GM11168 (cell line): ENCODE measurements at regions not wholly inside any gene's neighbourhood (a gene's known extent, or its start where the extent isn't known, plus 50 kb on each side); places are given as distances from the start of the nearest gene placed in this dataset.
"Not testable (repeated sequence)": the region's sequence is repeated elsewhere in the genome, so short reads cannot be mapped to it uniquely, and the experiment has no call there.

Experiments used
- in situ Hi-C: fragments of 300-500 bp; cut with MboI; formaldehyde crosslinking; loops from one replicate; pipeline ENCODE4 v1.12.0; 2022; ENCODE audit warnings: low sequenced_read_pairs; ENCODE audit not compliant: unreplicated experiment

DNA sequence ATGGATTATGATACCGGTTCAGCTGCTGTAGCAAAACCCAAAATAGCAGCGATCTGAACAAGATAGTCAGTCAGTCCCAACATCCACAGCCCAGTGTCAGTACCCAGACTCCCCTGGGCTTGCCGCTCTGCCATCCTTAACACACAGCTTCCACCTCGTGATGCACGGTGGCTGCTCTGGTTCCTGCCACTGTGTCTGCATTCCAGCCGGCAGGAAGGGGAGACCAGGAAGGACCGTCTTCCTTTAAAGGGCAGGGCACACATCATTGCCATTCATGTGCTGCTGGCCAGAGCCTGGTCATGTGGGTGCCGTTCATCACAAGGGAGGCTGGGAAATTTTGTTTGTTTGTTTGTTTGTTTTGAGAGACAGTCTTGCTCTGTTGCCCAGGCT is 131.0 kb upstream of the IER5L start:
- in situ Hi-C loops, result no loop called here

- in situ Hi-C loops, result no loop called here
These were observed 129.3 kb upstream of the IER5L start for GRCh38 chr9:129307227-129307970.

DNA sequence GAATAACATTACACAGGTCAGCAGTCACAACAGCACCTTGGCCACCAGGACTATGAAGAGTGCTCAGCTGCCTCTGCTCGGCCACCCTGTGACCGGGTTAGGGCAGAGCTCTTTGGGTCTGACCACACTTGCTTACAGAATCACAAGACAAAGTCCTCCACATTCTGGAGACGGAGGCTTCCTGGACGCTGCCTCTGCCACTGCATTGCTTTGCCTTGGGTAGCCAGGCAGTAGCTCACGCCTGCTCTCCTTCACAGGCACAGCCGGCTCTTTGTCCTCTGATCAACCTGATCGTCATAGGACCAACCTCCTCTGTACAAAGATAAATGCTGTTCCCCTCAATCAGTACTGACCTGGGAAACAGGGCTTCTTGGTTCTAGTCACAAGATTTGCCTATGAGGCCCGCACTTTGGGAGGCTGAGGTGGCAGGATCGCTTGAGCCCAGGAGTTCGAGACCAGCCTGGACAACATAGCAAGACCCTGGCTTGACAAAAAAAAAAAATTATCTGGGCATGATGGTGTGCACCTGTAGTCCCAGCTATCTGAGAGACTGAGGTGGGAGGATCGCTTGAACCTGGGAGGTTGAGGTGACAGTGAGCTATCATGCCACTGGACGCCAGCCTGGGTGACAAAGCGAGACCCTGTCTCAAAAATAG is 128.4 kb upstream of the IER5L start:
- in situ Hi-C loops, result no loop called here

DNA sequence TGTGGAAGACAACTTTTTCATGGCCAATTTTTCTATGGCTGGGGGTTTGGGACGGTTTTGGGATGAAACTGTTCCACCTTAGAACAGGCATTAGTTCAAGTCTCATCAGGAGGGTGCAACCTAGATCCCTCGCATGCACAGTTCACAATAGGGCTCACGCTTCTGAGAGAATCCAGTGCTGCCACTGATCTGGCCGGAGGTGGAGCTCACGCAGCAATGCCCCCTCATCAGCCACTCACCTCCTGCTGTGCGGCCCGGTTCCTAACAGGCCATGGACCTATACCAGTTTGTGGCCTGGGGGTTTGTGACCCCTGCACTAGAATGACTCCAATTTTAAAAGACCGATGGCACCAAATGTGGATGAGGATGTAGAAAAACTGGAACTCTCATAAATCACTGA is 127.2 kb upstream of the IER5L start:
- in situ Hi-C loops, result no loop called here

- in situ Hi-C loops, result no loop called here
These were observed 123.9 kb upstream of the IER5L start for GRCh38 chr9:129301941-129302340.

- in situ Hi-C loops, result not testable (repeated sequence)
These were observed 118.1 kb upstream of the IER5L start for GRCh38 chr9:129296195-129296594.

GRCh38 chr9:129291041-129291501 is 113.0 kb upstream of the IER5L start:
- in situ Hi-C loops, result no loop called here

DNA sequence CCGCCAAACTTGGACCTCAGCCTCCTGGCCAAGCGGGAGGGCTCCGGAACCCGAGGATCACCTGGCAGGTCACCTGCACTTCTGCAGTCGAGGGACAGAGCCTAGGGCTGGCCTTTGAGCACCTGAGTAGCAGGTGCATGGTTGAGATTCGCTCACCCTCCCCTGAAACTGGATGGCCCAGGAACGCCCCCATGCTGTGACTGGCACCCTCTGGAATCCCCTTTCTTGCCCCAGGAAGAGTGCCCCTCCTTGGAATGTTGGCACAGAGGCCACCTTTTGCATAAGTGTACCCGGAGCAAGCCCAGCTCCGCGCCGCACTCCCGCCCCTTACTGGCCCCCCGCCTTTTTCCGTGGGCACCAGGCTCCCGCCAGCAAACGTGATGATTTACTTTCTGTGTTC is 112.5 kb upstream of the IER5L start:
- in situ Hi-C loops, result no loop called here

GRCh38 chr9:129289883-129290282 is 111.8 kb upstream of the IER5L start:
- in situ Hi-C loops, result no loop called here

DNA sequence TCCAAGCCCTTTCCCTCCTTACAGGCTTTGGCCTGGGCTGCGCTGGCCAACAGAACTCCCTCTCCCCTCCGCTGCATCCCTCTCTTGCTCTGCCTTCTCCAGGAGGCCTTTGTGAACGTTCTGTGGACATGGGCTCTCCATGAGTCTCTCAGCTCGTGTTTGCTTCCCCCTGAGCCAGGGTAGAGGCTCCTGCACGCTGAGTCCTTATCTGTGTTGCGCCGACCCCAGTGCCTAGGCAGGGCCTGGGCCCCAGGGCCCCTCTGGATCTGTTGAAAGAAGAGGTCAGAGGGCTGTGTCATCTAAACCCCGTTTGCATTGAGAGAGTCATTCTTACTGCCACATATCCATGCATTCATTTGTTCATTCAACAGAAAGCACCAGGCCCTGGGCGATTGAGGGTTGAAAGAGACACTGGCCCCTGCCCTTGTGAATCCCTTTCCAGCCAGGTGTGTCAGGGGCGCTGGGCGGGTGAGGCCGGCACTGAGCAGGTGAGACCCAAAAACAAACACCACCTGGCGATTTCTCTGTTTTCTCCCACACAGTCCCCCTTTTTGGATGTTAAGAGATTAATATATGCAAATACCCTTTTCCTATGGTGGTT is 111.2 kb upstream of the IER5L start:
- in situ Hi-C loops, result no loop called here

- in situ Hi-C loops, result no loop called here
These were observed 109.7 kb upstream of the IER5L start for GRCh38 chr9:129287619-129288305.

- in situ Hi-C loops, result no loop called here
These were observed 108.1 kb upstream of the IER5L start for GRCh38 chr9:129285979-129286772.

DNA sequence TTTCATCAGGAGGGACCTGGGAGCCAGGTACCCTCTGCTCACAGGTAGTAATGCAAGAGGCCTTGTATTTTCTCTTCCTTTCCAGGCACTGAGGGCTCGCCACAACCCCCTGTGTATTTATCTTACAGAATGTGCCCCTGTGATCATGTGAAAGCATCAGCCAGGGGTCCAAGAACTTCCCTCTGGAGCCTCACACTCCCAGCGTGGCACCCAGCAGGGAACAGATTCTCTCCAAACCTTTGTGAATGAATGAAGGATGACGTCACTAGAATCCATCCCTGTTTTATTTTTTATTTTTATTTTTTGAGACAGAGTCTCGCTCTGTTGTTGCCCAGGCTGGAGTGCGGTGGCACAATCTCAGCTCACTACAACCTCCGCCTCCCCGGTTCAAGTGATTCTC is 107.3 kb upstream of the IER5L start:
- in situ Hi-C loops, result no loop called here

DNA sequence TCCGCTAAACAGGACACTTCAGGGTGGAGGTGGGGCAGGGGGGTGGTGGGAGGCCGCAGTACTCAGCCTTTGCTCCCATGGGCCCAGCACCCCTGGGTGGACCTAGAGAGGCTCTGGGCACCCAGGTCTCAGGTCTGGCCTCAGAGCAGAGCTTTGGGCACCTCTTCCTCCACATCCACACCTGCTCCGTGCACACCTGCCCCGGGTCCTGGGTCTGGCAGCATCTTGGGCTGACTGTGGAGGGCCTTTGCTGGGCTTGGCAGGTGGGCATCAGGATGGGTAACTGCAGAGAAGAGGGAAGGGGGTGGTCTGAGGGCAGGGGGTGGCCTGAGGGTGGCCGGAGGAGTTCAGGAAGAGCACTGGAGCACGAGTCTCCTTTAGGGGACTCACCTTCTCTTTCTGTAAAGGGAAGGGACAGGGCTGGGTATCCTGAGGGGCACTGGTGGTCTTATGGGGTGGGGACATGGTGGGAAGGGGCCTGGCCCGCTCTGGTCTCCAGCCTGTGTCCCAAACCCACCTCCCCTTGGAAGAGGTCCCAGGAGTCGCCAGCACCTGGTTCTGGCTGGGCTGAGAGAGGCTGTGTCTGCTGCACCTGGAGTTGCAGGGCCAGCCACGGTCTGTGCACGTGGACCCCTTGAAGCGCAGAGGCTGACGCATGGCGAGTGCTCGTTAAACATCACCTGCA is 106.7 kb upstream of the IER5L start:
- in situ Hi-C loops, result no loop called here

DNA sequence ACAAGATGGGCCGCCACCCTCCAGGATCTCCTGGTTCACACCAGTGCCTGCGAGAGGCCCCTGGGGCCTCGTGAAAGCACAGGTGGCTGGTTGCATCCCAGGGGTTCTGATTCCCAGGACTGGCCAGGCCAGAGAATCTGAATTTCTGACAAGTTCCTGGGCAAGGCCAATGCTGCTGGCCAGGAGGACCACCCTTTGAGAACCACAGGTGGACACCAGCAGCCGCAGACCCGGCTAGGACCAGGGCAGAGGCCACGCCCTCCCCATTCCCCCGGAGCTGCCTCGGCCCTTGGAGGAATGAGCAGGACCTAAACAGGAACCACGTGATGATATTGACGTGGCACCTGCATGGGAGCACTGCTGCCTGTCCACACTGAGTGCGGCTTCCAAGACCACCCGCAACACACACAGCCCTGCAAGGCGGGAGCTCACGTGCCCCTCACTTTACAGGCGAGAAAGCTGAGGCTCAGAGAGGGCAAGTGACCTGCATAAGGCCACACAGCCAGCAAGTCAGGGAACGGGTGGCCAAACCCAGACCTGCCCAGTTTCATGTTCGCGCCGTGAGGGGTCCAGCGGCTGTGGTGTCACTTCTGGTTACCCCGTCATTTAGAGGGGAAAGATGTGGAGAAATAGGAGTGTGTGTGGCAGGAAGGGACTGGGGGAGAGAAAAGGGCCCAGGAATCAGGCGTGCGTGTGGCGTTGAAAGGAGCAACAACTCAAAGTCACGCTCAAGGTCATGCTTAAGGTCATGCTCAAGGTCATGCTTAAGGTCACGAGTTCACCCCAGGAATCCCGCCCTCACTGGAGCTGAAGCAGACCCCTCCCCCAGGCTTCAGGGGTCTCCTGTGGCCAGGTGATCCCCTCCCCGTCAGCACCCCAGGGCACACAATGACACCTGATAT is 105.9 kb upstream of the IER5L start:
- in situ Hi-C loops, result no loop called here

- in situ Hi-C loops, result no loop called here
These were observed 105.2 kb upstream of the IER5L start for GRCh38 chr9:129283291-129283691.

DNA sequence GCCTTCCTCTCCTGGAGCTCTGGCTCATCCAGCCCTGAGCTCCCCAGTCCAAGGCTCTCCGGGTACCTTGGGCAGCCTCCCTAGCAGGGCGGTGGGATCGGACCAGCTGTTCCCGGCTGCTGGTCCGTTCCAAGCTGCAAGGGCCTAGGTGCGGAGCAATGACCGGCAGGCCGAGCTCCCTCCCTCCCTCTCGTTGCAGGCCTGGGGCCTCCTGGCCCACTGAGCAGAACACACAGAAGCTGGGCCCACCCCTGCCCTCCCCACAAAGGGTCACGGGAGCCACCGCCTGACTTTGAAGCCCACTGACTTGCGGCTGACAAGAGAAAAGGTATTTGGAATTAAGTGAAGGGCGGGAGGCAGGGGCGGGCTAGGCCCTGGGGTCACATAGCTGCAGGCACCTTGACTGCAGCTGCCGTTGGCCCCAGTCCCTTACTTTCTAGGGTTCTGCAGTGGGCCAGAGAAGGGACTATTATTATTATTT is 104.7 kb upstream of the IER5L start:
- in situ Hi-C loops, result no loop called here

GRCh38 chr9:129282272-129282671 is 104.2 kb upstream of the IER5L start:
- in situ Hi-C loops, result no loop called here
